ENCODE measurements at regions not wholly inside any gene's neighbourhood (a gene's known extent, or its start where the extent isn't known, plus 50 kb on each side); places are given as distances from the start of the nearest gene placed in this dataset.
"Not testable (repeated sequence)": the region's sequence is repeated elsewhere in the genome, so short reads cannot be mapped to it uniquely, and the experiment has no call there.

GRCh38 chr13:24618011-24618955 lies 61.9 kb upstream of the ATP12A start:
- DNase-seq, result no peak

- DNase-seq, result no peak
These were observed 60.9 kb upstream of the ATP12A start for GRCh38 chr13:24619282-24619681.

GRCh38 chr13:24622481-24623148 lies 57.6 kb upstream of the ATP12A start:
- DNase-seq, result not testable (repeated sequence)

GRCh38 chr13:24623149-24623665 lies 57.0 kb upstream of the ATP12A start:
- DNase-seq, result no peak

- DNase-seq, result no peak
These were observed 55.8 kb upstream of the ATP12A start for GRCh38 chr13:24624363-24624762.

GRCh38 chr13:24624801-24625231 lies 55.4 kb upstream of the ATP12A start:
- no peak for DNase-seq

- no peak for DNase-seq
These were observed 54.9 kb upstream of the ATP12A start for GRCh38 chr13:24625331-24625731.

GRCh38 chr13:24625870-24626849 lies 54.0 kb upstream of the ATP12A start:
- no peak for DNase-seq

- DNase-seq, result no peak
These were observed 53.0 kb upstream of the ATP12A start for GRCh38 chr13:24627090-24627714.

GRCh38 chr13:24627946-24628345 lies 52.3 kb upstream of the ATP12A start:
- DNase-seq, result no peak

- DNase-seq, result no peak
These were observed 50.9 kb upstream of the ATP12A start for GRCh38 chr13:24629320-24629719.

GRCh38 chr13:24630121-24630520 lies 50.1 kb upstream of the ATP12A start:
- DNase-seq, result no peak
